Right ventricle myocardium superior (tissue), 1 donor: ENCODE measurements at regions not wholly inside any gene's neighbourhood (a gene's known extent, or its start where the extent isn't known, plus 50 kb on each side); places are given as distances from the start of the nearest gene placed in this dataset.

Experiments used
- ATAC-seq: fragments of 200-7000 bp; cut with Tn5 transposase; one replicate; pipeline ENCODE4 v1.9.1; 2020; ENCODE audit warnings: mild to moderate bottlenecking; ENCODE audit not compliant: poor library complexity
- DNase-seq: peaks from one replicate; pipeline ENCODE4 v3.0.0-alpha.2; 2020
- intact Hi-C: fragments of 100-400 bp; cut with DNase I; formaldehyde crosslinking; loops from one replicate; pipeline ENCODE4 v1.11.2; 2022
- donor health status: DM: no; HTN: yes; CAD: no; lungs with severe emphysema.

DNA sequence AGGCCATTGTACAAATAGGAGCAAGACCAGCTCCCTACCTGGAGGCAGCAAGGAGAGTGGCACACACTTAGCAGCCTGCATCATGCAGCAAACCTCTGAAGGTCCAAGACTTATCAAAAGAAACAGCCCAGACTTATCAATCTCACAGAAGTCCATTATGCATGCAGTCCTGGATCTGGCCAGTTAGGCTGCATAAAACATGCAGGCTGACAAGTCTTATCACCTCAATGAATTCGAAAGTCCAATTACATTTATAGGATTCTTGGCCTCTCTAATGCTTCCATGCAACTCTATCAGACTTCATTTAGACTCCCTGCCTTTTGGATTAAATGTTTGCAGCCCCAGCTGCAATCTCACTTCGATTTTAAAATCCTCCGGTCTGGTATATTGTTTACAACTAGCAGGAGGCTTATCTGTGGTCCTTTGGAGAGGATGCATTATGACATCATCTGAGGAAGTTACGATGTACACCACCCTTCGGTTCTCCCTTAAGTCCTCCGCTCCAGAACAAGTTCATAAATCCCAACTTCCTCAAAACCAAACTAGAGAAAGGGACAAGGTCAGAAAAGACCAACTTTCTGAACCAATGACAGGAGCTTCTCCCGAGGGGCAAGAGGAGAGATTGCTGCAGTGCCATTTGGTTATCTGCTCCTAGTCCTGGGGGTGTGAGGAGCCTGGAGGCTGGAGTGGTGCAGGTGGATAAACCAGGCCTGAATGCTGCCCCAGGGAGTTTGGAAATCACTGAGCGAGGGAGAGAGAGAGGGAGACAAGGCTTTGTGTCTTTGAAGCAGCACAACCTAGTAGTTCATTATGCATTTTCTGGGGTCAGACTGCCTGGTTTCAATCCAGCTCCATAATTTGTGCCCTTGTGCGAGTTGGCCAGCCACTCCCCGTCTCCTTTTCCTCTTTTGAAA, 313.9 kb downstream of the TLE1 start:
- peak; percentile 48 for ATAC-seq
- DNase-seq = no peak
- intact Hi-C loops = no loop called here

DNA sequence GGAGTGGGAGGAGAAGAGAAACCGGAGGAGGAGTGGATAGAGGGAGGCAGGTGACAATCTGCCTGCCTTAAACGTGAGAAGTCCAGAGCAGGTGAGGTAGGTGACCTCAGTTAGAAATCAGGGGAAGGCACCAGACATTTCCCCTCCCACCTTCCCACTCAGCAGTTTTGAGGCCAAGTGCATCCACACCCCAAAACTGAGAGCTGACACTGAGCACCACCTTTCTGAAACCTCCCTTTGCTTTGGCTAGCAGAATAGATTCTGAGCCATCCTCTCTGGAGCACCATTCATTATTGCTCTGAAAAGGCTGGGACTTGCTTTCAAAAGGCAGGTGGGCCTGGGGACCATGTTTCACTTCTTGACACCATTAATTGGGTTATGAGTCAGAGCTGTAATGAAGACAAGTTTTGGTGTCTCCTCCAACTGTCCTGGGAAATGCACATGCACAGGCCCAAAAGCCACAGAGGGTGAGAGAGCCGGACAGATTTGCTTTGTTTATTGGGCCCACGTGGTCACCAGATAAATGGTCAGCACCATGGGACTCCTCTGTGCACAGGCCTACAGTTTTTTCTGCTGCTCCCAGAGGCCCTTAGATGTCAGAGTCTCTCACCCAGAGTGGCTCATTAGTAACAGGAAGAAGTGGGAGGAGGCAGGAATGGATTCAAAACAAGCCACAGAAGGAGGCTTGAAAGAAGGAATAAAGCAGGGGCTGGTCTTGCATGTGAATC, 314.7 kb downstream of the TLE1 start:
- peak; percentile 51 for ATAC-seq
- DNase-seq = no peak
- intact Hi-C loops = no loop called here

DNA sequence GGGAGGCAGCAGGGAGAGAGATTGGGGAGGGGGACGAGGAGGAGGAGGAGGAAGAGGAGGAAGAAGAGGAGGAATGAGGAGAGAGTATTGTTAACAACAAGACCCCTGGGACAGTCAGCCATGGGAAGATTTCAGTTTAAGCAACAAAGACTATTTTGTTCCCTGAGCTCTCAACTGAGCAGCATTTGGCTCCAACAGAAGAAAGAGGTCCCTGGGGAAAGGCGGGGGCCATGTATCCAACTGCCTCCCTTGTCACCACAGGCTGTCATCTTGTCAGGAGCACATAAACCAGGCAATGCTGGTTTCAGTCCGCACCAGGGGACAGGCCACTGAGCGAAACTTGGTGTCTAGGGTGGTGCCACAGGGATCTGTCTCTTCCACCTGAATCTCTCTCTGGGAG, 316.1 kb downstream of the TLE1 start:
- ATAC-seq (peak; percentile 76), DNase-seq (peak; percentile 58)
- intact Hi-C loops = no loop called here

DNA sequence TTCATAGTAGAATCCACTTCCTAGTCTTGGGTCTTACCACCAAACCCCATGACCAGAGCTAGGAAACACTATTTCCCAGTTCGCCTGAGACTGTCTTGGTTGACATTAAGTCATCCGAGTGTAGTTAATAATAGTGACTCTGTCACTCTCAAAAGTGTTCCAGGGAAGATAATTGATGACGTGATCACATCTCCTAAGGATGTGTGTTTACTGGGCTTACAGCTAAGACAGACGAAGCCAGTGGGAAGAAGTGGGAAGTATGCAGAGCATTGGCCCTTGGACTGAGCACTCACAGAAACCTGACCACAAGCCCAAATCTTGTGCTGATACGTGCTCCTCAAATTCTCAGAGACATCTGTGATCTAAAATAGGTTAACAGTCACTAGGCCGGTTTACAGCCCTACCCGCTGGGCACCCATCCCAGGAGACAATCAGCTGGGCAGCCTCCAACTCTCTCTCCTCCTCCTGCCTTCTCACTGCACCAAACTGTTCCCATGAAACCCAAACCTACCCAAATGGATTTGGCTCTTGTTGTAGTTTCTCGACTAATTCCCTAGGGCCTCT, 316.6 kb downstream of the TLE1 start:
- ATAC-seq (peak; percentile 68), DNase-seq (peak; percentile 57)
- intact Hi-C loops = no loop called here

DNA sequence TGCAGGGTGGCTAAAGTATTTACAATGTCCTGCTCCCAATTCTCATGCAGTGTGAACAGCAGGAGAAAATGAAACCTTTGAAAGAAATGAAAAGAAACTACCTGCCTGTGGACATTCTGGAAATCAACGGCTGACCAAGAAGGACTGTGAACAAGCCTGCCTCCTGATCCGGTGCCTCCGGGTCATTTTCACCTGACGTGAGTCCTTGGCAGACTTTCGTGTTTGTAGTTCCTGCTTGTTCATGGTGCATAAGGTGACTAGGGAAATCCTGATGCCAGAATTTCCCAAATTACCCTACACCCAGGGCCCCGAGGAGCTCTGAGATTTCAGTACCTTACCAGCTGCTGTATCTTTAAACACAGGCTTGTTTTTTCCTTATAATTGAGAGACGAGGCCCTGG, 317.5 kb downstream of the TLE1 start:
- ATAC-seq = no peak
- DNase-seq = no peak
- intact Hi-C loops = no loop called here

DNA sequence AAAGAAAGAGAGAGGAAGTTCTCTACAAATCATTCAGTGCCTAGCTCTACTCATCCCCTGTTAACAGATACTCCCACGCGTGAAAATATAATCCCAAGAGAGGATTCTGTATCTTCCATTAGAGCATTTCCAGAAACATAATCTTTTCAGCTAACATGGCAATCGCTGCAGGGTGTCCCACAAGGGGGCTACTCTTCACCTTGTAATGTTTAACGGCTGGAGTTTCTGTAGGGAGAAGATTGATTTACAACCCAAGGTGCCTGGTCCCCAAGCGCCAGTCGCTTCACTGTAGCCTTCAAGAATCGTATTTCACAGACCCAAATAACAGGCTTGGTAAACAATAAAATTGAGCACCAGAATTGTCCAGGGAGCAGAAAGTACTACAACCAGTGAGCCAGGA, 318.7 kb downstream of the TLE1 start:
- DNase-seq (no peak), ATAC-seq (no peak)
- intact Hi-C loops = no loop called here

DNA sequence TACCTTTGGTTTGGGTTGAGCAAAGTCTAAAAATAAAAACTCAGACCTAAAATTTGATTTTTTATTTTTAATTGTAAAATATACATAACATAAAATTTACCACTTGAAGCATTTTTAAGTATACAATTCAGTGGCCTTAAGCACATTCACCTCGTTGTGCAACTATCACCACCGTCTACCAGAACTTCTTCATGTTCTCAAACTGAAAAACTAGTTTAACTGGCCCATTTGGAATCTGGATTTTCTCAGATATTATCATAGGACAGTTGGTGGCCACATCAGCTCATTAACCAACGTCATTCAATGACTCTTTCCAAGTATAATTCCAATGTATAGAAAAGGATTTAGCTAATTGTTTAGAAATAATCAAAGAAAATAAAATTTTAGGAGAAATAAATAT, 319.3 kb downstream of the TLE1 start:
- DNase-seq (no peak), ATAC-seq (no peak)
- intact Hi-C loops = no loop called here

DNA sequence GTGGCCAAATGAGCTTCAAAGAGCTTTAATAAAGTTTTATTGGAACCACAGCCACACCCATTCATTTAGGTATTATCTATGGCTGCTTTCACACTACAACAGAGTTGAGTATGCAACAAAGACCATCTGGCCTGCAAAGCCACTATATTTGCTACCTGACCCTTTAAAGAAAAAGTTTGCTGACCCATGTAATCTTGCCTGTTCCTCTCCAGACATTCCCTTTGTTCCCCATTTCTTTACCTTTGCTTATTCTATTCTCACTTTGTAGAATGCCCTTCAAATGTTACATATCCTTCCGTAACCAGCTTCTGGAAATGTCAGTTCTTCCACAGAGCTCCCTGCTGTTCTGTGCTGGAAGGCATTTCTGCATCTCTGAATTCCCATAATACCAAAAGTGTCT, 320.2 kb downstream of the TLE1 start:
- no peak for DNase-seq
- intact Hi-C loops = no loop called here
- no peak for ATAC-seq

DNA sequence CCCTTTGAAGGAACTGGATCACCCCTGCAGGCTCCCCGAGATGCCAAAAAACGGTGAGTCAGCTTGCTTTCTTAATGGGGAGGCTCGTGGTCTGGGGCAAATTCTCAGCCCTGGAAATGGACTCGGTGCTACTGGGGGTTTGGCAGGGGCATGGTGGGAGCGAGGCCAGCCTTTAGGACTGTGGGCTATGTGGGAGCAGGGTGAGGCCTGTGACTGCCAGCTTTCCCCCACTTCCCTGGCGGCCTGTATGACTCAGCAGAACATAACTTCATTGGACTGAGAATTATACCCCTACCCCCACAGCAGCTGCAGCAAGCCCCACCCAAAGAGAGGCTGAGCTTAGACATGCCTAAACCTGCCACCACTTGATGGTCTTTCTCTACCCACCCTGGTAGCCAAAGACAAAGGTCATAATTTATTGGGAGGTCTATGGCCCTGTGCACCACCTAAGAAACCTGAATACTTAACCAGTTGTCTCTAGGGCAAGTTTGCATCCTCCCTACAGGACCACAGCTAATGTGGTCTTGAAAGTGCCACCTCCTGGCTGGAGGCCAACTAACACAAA, 325.3 kb downstream of the TLE1 start:
- intact Hi-C loops = no loop called here
- DNase-seq = no peak
- no peak for ATAC-seq

DNA sequence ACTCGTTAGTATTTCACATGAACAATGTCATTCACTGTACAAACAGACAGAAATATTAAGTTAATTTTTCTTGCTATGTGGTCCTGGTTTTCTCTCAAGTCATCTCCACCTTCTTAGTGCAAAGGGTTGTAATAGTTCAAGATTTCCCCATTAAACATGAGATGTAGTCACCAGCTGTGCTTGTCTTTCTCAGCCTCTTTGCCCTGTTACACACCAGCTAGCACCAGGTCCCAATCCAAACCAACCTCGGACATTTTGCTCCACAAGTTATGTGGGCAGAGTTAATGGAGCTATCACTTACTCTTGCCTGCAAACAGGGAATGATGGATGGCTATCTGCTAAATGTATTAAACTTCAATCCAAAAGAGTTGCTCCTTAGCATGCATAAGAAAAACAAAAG, 328.1 kb downstream of the TLE1 start:
- ATAC-seq (no peak), DNase-seq (no peak)
- intact Hi-C loops = no loop called here

DNA sequence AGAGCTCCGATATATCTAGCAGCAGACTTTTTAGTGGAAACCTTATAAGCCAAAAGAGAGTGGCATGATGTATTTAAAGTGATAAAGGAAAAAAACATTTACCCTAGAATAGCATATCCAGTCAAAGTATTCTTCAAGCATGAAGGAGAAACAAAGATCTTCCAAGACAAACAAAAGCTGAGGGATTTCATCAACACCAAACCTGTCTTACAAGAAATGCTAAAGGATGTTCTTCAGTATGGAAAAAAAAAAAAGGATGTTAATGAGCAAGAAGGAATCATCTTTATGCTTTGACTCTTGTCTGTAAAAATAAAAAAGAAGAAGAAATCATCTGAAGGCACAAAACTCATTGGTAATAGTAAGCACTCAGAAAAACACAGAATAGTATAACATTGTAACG, 338.2 kb downstream of the TLE1 start:
- intact Hi-C loops = no loop called here
- no peak for ATAC-seq
- no peak for DNase-seq

DNA sequence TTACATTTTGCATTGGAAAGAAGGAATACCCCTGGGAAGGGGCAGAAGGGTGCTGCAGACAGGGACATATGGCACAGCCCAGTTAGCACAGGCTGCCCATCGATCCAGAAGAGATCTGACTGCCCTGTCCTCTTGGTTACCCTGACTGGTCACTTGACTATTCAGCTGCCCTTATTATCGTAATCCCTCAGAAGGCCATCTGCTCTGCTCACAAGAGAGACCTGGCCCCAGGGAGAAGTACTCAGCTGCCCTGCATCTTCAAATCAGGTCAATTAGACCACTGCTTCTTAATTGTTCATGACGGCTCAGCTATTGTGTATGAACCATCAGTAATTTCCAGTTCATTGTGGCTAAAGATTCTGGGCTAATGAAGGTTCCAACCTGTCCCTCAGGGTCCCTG, 345.0 kb downstream of the TLE1 start:
- intact Hi-C loops = no loop called here
- ATAC-seq (no peak), DNase-seq (no peak)

DNA sequence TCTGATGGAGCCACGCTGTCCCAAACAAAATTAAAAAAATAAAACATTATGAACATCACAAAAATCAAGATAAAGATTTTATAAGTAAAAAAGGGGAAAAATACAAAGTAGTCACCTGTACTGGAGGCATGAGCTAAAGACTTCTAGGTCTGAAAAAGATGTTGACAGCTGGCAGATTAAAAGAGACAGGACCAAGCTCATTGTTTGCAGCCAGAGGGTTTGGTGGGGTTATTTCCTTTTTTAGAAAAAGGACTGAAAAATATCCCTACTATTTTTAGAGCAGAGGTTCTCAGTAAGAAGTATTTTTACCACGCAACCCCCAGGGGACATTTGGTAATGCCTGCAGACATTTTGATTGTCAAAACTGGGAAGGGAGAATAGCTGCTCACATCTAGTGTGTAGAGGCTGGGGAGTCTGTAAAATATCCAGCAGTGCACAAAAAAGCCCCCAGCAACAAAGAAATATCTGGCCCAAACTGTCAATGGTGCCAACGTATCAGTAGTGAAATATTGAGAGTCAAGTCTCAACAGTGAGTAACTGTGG, 353.4 kb downstream of the TLE1 start:
- DNase-seq (no peak), ATAC-seq (no peak)
- intact Hi-C loops = no loop called here

DNA sequence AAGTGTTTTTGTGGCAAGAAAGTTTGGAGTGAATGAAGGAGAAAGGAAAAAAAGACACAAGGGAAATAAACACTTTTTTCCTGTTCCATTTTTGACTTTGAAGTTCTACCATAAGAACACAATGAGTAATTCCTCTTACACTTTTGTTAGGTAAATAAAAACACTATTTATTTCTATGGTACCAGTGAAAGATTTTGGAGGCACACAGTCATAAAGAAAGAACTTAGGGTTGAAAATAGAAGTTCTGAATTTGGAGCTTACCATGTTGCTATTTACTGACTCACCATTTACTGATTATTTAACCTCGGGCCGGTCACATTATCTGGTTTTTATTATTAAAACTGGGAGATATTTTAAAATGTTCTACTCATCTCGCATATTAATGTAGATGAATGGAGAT, 367.8 kb downstream of the TLE1 start:
- DNase-seq (no peak), ATAC-seq (no peak)
- intact Hi-C loops = no loop called here

DNA sequence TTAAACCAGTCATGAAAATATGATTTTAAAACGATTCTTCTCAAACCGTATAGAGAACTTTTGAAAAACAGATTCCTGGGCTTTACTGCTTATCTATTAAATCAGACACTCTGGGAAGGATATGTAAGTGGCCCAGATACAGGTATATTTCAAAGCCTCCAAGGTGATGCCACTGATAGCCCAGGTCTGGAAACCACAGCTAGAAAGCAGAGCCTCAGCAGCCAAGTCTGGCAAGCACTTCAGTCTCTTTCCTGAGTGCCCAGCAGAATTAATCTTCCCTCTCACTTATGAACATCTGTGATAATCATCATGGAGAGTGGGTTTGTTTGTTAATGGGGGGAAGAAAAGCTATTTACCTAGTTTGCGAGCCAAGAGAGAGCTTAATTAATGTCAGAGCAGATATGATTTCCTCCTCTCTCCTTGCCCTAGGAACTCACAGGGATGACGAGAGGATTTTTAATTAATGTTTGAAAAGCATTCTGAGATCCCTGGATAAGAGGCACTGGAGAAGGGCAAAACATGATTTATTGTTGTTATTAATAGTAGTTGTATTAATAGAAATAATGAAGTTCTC, 368.4 kb downstream of the TLE1 start:
- intact Hi-C loops = no loop called here
- DNase-seq (no peak), ATAC-seq (no peak)

DNA sequence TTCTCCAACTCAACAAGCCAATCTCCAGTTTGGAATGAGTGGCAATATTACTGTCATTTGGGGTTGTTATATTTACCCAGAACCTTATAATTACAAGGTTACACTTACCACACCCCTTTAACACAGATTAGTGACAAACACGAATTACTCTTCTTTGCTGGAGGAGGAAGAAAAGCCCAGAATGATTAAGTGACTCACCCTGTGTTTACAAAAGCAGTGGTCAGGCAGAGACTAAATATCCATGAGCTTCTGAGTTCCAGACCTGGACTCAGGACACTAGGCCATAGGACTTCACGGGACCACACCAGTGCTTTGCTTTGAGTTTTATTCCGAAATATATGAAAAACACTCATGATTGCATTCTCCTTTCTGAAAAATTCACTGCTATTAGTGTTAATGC, 370.8 kb downstream of the TLE1 start:
- ATAC-seq (no peak), DNase-seq (no peak)
- intact Hi-C loops = no loop called here

DNA sequence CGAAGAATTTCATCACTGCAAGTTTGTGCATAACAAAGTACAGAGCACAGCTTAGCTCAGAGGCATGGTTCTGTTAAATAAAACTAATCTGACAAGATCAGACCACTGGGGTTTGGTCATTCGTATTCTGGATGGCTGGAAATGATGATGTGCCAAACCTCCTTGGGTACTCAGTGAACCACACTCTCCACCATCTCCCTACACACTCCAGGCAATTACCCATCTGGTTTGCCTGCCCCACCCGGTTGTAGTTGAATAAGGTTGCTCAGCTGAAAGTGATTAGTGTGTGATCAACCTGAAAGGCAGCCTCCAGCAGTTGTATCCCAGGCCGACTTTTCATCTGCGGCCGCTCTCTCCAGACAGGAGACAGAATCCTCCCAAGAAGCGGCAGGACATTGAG, 371.4 kb downstream of the TLE1 start:
- intact Hi-C loops = no loop called here
- DNase-seq = no peak
- ATAC-seq = no peak

DNA sequence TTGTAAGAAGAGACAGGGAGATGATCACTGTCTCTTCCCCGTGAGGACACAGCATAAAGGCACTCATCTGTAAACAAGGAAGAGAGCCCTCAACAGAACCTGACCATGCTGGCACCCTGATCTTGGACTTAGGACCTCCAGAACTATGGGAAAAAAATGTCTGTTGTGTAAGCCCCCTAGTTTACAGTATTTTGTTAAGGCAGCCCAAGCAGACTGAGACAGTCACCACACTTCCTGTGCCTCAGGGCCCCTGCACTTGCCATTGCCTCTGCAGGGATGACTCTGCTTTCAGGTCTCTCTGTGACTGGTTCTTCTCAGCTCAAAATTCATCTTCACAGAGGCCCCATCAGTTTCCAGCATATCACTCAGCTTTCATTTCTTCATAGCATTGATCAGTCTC, 372.1 kb downstream of the TLE1 start:
- intact Hi-C loops = no loop called here
- no peak for DNase-seq
- no peak for ATAC-seq

DNA sequence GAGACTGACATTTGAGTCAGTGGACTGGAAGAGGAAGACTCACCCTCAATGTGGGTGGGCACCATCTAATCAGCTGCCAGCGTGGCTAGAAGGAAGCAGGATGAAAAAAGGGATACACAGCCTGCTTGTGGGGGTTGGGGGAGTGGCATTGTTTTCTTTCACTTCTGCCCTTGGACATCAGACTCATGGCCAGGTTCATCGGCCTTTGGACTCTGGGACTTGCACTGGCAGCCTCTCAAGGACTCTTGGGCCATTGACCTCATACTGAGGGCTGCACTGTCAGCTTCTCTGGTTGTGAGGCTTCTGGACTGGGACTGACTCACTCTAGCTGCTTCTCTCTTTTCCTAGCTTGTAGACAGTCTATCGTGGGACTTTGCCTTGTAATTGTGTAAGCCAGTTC, 374.9 kb downstream of the TLE1 start:
- intact Hi-C loops = no loop called here
- ATAC-seq = no peak

More for the DNA sequence above, 374.9 kb downstream of the TLE1 start:
- DNase-seq = no peak
